Midbrain (tissue), 1 donor: ENCODE measurements at regions not wholly inside any gene's neighbourhood (a gene's known extent, or its start where the extent isn't known, plus 50 kb on each side); places are given as distances from the start of the nearest gene placed in this dataset.

Experiments
- DNase-seq: peaks from one replicate; lab custom pipeline; 2025; lab: John Stamatoyannopoulos, UW

DNA sequence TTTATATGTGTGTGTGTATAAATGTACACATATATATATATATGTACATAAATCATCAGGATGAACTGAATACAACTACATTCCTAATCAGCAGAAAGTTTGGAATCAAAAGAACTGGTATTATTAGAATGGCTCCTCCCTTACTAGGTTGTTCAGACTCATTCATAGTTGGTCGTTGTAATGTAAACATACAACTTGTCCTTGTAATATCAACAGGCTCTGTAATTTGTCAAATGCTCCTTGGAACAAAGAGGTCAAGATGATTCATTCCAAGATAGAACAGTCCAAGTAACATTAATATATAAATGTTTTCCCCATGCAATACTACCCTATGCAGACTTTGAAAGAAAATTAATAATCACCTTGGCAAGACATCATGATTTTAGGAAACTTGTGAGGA is 351.4 kb upstream of the SMIM31 start:
- no peak for DNase-seq

DNA sequence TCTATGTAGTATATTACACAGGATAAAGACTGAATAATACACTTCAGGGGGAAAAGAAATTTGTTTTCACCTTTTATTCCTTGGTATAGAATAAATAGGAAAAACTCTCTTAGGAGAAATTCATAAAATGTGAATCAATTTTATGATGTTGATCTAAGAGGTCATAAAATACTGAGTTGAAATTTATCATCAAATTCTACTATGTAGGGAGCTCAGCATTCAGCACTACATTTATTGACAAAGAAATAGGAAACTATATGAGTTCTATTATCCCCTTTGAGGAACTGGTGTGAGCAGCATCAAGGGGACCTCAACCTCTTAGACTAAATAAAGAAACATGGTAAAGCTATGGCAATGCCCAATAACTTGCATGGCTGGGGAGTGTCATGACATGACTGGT is 348.2 kb upstream of the SMIM31 start:
- DNase-seq, result no peak

DNA sequence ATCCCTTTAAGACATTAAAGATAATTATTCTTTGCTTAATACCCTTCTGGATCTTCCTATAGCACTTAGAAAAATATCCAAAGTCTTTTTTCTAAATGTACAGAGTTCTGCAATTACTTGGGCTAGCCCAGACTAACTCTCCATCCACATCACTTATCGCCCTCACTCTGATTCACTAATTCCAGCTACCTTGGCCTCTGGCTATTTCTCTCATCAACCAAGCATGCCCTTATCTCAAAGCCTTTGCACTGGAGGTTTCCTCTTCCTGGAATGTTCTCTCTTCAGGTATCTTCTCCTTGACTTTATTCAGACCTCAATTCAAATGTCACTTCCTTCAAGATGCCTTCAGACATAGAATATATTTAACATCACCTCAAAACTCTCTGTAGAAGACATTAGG is 345.1 kb upstream of the SMIM31 start:
- DNase-seq, result no peak

DNA sequence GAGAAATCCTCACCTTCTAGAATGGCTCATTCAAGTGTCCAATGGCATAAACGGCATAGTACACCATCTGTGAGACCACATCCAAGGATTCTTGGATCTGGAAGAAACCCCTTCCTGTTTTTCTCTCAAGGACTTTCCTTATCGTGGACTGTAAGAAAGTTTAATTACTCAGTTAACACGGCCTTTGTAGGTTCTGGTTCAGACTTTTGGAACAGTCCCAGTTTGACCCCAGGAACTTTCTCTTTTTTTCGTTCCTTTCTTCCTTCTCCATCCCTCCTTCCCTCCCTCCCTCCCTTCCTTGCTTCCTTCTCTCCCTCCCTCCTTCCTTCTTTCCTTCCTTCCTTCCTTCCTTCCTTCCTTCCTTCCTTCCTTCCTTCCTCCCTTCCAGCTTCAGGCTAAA is 343.5 kb upstream of the SMIM31 start:
- DNase-seq, result no peak

DNA sequence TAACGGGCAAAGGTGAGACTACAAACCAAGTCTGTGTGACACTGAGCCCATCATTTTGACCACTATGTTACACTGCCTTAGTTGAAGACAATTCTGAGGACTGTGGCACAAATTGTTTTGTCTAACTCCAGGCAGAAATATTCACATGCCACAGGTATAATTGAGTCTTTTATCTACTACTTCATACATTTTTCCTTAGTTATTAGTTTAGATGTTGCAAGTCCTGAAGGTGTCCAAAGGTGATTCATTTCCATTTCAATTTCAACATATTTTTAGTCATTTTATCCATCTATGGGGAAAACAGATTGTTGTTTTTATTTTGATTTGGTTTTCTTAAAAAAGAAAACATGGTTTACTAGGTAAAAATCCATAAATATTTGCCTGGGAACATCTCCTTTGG is 341.7 kb upstream of the SMIM31 start:
- no peak for DNase-seq

DNA sequence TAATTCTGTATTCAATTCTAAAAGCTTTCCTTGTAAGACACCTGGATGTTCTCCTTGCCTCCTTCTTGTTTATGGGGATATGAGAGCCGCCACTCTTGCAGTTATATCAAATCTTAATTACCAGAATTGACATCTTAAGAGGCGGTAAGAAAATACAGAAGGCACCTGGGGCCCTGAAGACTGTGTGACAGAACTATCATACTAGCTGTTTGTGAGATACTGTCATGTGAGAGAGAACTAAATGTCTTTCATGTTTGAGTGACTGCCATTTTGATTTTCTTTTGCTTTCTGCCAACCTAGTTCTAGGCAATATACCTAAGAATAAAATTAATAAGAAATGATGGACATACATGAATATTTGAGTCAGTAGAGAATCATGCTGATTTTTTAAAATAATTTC is 340.2 kb upstream of the SMIM31 start:
- no peak for DNase-seq

DNA sequence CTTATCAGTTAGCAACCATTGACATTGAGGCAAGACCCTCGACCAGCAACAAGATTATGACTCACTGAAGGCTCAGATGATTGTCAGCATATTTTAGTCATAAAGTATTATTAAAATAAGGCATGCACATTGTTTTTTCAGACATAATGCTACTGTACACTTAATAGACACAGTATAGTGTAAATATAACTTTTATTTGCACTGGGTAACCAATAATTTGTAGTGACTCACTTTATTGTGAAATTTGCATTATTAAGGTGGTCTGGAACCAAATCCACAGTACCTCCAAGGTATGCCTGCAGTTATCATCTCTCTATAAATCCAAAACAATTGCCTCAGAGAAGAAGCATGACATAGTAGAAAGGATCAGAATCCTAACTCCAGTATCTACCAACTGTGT is 330.1 kb upstream of the SMIM31 start:
- no peak for DNase-seq

DNA sequence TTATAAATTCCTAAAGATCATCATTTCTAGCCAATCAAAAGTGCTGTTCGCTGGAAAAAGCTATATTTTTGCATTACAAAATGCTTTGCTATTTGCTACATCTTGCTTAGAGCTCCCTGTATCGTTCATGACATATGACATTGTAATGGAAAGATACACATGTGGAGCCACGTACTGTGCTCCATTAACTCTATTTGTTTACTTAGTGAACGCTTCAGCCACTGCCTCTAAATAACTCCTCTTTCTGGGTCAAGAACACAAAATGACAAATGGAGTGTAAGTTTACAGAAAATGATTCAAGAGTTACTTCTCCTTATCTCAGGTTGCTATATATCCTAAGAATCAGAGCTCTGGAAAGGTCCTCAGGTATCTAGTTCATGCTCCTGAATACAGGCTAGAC is 329.1 kb upstream of the SMIM31 start:
- no peak for DNase-seq

DNA sequence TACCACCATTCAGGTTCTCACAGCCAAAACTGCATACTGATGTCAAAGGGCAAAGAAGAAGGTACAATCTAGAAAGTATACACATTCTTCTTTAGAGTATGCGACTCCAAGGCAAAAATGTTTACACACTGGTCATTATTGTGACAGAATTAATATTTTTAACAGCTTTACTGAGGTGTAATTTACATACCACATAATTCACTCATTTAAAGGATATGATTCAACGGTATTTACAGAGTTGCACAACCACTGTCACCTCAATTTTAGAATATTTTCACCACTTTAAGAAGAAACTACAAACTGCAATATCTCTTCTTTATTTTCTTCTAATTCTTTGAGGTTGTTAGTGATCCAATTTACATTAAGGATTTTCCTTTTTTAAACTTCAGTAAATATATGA is 325.4 kb upstream of the SMIM31 start:
- no peak for DNase-seq

DNA sequence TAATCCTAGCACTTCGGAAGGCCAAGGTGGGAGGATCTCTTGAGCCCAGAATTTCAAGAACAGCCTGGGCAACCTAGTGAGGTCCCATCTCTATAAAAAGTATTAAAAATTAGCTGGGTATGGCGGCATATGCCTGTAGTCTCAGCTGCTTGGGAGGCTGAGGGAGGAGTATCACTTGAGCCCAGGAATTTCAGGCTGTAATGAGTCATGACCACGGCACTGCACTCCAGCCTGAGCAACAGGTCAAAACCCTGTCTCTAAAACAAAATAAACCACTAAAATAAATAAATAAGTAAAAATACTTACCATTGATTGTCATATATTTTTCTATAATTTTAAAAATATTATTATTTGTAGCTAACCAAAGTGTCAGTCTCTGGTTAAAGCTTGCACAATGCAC is 315.6 kb upstream of the SMIM31 start:
- no peak for DNase-seq

DNA sequence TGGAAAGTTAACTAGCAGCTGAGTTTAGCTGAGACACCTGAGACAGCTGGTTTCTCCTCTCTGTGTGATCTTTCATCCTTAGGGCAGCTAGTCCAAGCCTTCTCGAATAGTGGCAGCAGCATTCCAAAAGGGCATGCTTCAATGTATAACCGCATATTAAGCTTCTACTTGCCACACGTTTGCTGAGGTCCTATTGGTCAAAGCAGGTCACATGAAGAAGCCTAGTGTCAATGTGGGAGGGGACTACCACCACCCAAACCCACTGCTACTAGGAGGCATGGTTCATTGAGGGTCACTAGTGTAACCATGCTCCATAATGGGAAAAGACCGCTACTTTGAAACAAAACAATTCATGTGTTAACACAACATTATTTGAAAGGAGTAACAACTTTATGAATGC is 314.9 kb upstream of the SMIM31 start:
- no peak for DNase-seq

DNA sequence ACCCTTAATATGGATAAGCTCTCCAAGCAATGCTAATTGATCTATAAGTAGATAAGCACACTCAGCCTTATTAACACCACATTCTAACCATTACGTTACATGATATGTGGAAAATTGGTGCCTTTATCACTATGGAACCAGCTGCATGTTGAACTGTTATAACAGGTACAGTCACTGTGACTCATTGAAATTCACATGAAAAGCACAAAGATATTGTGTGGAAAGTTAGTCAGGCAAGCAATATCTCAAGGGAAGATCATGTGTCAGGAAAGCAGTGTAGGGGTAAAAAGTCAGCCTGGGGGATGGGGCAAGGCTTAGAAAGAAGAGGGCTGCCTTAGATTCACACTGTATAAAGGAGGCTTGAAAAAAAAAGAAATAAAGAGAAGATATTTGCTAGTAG is 313.7 kb upstream of the SMIM31 start:
- DNase-seq, result no peak

DNA sequence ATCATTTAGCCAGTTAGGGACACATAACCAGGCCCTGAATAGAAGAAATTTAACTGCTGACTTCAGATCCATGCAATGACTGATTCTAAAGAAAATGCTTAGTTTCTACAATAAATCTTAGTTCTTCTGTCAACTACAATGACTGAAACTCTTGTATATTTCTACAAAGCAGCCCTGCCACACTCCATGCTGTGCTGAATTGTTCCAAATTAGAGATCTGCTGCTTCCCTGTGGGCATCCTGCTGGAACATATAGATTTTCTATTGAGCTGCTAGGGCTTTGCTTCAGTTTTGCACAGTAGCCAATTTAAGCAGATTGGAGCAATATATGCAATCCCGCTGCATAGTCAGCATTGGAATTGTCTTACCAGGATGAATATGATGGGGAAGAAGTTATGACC is 312.8 kb upstream of the SMIM31 start:
- no peak for DNase-seq

DNA sequence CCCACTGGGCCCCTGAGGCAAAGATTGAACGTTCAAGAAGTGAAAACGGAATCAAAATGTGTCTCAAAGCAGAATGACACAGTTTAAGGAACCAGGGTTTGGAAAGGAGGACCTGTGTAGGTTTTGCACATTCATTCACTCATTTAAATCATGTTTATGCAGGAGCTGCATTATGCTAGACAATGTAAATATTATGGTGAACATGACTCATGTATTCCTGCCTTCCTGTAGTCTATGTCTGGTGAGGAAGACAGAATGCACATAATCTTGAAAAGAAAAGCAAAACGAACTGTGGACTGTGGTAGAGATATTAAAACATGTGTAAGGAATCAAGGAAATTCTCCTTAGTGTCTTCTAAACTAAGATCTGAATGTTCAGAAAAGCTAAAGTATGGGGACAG is 311.8 kb upstream of the SMIM31 start:
- no peak for DNase-seq

DNA sequence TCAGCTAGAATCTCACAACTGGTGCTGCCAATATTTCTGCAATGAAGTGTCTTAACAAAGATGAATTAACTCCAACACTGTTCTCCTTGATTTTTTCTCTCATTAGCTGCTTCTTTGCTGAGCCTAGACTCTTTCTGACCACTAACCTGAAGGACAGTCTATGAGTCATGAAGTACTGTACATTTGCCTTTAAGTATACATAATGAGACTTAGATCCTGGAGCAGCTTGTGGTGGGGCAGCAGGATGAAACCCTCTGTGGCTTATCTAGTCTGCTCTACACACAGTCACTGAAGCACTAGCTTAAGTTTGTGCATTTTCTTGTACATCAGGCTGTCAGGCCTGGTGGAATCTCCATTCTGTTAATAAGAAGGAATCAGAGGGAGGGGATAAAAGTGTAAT is 307.4 kb upstream of the SMIM31 start:
- no peak for DNase-seq

DNA sequence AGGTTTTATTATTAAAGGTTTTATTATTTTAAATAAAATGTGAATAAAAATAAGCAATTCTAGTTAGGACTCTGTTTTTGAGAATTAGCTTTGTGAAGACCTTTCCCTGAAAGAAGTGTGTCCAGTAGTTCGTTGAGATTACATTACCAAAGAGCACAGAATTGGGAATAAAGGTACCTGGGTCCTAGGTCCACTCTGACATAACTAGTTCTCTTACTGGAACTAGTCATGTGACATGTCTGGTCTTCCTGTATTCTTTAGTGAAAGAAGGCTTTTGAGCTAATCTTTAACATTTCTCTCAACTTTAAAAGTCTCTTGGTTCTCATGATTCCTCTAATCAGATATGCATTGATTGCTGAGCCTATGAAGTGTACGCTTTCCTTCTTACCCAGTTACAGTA is 292.0 kb upstream of the SMIM31 start:
- no peak for DNase-seq

DNA sequence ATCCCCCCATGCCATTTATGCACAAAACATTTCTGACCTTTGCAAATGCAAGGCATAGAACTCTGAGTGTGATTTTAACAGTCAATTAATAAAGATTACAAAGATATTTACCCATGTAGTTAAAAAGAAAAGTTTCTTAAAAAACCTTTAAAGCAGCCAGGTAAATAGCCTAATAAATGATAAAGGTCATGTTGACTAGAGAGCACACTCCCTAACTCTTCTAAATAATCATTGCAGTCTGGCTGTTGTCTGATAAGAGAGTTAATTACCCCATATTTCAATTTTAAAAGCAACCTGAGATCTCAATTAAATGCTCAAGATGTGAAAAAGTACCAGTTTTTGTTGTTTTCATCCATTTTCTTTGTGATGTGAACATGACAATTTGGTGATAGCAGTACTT is 291.5 kb upstream of the SMIM31 start:
- DNase-seq, result no peak

DNA sequence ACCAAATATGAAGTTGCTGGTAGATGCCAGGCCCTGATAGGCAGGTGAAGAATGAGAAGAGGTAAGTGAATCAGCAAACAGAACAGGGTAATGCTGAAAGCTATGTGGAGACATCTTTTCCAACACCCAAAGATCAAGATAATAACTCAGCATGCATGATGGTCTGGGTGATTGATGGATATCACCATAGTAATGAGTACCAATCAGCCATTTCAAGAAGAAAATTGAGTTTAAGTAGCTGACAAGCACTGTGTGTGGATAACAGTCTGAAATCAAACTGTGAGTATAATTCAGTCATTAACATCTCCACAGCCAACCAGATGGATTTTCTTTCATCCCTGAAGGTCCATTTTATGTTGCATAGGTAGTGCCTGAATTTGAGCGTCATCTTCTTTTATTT is 289.6 kb upstream of the SMIM31 start:
- DNase-seq, result no peak

DNA sequence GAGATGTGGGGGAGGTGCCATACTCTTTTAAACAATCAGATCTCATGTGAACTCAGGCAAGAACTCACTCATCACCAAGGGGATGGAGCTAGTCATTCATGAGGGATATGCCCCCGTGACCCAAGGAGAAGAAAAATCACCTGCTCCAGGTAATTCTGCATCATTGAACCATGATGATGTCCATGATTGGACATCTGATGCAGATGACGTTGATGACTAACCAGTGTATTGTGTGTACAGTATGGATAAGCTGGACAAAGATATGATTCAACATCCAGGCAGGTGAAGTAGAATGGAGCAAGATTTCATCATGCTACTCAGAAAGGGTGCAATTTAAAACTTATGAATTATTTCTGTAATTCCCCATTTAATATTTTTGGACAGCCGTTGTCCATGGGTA is 286.4 kb upstream of the SMIM31 start:
- no peak for DNase-seq

DNA sequence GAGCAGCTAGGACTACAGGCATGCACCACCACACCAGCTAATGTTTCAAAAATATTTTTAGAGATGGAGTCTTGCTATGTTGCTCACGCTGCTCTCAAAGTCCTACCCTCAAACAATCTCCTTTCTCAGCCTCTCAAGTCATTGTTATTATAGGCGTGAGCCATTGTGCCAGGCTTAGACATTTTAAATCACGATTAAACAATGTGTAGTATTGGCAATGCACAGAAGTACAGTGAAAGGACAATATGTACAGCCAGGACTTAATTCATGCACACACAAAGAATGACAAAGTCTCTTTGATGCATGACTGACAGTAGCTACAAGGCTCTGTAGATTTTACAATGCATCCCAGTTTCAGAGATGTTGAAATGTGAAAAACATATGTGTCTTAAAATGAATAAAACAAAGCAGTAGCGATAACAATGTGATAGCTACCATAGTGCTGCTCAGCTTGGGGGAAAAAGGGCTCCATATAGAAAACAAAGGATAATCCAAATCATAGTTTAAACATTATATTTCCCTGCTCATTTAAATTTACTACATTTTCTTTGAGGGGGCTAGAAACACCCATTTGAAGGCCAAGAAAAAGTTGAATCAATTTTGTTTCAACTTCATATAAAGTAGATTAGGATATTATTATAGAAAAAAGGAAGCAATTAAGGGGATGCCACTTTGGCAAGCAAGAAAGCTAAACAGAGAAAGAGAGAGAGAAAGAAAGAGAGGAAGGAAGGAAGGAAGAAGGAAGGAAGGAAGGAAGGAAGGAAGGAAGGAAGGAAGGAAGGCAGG is 272.4 kb upstream of the SMIM31 start:
- no peak for DNase-seq

DNA sequence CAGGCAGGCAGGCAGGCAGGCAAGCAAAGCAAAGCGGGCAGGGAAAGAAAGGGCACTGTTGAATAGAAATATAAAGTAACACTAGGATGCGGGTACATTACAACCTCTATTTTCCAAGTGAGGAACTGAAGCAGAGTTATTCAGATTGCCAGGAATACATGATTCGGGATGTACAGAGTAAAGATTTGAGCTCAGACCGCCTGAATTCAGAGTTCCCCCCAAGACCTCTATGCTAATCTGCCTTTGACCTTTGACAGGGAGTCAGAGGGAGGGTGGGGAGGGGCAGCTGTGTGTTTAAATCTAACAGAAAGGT is 271.9 kb upstream of the SMIM31 start:
- DNase-seq, result no peak

DNA sequence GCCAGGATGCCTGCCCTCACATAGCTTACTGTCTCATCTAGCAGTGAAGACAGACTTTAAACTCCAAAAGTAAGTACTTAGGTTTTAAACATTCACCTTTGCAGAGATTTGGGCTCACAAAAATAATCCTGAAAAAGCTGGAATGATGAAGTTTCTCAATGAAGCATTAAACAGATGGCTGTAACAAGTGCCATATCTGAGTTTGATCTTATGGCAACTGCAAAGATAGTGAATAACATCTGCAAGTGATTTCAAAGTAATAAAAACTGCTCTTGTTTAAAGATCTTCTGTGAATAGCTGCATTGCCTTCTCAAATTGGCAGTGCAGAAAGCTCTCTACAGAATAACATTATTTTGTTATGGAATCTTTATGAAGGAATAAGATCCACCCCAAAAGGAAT is 271.2 kb upstream of the SMIM31 start:
- no peak for DNase-seq

DNA sequence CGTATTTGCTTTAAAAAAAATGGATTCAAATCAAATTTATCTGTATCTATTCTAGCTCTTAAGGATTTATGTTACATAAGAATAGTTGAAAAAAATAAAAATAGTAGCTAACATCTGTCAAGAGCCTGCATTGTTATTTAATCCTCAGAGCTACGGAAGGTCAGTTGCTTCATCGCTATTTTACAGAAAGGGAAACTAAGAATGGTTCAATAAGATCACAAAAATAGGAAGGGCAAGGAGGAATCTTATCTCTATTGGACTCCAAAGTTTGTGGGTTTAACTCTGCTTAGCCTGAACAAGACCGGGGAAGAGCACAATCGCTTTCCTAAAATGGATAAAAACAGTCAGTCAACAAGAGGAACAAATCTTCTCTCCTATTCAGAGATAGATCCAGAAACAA is 270.2 kb upstream of the SMIM31 start:
- no peak for DNase-seq

DNA sequence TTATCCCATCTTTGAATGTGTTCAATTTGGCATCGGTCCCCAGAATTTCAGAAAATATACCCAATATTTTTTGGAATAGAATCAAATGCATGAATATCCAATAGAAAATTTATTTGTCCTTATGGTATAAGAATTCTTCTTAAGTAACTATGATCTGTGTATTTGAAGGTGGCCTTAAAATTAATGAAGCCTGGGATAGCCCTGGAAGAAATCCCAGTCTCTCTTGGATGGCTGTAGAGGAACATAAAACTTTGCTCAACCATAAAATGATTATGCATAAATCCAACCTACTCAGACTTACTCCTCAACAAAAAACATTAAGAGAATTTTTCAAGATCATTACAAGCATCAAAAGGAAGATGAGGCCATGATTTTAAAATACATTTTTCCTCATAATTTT is 269.4 kb upstream of the SMIM31 start:
- DNase-seq, result no peak

DNA sequence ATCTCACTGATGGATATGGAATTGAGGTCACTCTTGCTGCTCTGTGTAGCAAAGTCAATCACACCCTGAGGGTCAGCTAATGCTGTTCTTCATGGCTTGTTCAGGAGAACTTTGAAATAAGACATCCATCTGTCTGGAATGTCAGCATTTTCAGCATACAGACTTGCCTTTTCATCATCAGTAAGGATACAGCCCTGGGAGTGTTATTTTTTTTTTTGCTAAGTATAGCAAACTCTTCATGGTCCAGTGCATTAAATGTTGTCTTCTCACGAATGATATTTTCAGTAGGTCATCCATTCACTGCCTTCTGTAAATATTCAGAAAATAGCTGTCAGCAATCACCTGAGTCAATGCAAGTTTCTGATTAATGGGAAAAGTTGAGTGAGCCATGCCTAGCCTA is 268.8 kb upstream of the SMIM31 start:
- DNase-seq, result no peak
